Activated T-cell treated with anti-CD3 and anti-CD28 coated beads for 24 hours (primary cell): ENCODE measurements at regions not wholly inside any gene's neighbourhood (a gene's known extent, or its start where the extent isn't known, plus 50 kb on each side); places are given as distances from the start of the nearest gene placed in this dataset.

ENCODE experiments used
- DNase-seq: peaks from one replicate; pipeline ENCODE4 v3.0.0-alpha.2; 2020; ENCODE audit warnings: low read depth

DNA sequence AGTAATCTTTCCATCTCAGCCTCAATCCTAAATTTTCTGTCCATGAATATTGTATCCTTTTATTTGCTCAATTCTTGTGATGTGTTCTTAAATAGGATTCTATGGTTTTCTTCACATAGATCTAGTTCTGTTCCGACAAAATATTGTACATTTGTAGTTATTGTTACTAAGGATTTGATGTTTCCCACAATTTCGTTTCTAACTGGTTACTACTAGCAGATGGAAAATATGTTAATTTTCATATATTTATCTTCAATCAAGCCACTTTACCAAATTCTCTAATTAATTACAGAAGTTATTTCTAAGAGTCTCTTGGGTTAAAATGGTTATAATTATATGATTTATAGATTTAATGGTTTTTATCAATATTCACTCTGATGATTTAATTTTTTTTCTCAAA, 60.3 kb downstream of the SEC61B start:
- no peak for DNase-seq

GRCh38 chr9:99285965-99286364, 63.9 kb downstream of the SEC61B start:
- DNase-seq = no peak

- no peak for DNase-seq
These were observed 64.5 kb downstream of the SEC61B start for GRCh38 chr9:99286536-99286935.

- DNase-seq = no peak
These were observed 65.6 kb downstream of the SEC61B start for GRCh38 chr9:99287641-99288040.

DNA sequence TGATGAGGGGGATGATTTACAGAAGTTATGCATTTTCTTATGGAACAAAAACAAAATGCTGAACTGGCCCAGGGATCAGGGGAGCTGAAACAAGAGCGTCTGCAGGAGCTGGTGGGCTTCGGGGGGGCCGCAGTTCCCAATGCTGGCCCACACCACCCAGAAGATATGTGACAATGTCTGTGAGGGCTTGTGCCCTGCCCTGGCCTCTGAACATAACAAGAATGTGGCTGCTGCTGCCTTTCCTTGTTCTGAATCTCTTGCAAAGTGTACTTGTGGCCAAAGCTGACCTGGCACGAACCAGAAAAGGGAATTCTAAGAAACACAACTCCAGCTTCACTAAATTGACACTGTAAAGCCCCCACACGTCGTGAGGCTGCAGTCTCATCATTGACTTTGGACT, 66.7 kb downstream of the SEC61B start:
- DNase-seq = no peak

GRCh38 chr9:99294850-99295461, 72.9 kb downstream of the SEC61B start:
- no peak for DNase-seq

DNA sequence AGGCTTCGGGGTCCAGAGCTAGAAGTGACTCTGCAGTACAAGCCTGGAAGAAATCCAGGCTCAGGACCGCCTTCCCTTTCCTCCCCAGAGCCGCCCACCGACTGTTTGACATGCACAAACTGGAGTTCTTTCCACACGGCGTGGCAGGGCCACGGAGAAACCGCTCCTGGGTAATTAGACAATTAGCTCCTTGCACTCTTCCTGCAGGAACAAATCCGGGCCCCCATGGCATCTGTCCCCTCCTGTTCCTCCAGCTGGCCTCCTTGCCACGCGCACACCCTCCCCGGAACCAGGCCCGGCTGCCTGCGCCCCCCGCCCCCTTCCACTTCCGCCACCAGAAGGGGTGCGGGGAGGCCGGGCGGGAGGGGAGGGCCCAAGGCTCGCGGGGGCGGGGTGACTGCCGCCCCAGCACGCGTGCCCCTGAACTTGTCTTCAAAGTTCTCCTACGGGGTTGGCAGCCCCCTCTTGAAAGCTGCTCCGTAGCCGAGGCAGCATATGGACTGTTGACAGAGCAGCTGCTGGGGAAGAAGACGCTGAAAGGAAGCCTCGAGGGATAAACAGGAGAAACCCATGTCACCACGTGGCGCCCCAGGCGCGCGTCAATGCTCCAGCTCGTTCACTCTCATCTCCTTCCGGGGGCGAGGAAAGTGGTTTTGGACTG, 74.3 kb downstream of the SEC61B start:
- DNase-seq = no peak

DNA sequence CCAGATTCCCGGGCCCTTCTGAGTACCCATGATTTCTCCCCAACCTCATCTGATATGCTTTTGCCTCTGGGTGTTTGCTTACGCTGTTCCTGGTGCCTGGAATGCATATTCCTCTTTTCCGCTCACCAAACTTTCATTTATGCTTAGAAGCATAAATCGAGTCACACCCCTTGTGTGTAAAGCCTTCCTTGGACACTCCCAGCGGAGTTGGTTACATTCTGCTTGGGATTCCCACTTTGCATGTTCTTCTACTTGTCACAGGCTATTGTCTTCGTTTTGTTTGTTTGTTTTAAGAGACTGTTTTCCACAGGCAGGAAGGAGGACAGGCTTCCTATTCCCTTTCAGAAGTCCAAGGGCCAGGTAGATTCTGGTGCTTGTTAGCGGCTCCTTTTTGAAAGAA, 76.5 kb downstream of the SEC61B start:
- DNase-seq = no peak

DNA sequence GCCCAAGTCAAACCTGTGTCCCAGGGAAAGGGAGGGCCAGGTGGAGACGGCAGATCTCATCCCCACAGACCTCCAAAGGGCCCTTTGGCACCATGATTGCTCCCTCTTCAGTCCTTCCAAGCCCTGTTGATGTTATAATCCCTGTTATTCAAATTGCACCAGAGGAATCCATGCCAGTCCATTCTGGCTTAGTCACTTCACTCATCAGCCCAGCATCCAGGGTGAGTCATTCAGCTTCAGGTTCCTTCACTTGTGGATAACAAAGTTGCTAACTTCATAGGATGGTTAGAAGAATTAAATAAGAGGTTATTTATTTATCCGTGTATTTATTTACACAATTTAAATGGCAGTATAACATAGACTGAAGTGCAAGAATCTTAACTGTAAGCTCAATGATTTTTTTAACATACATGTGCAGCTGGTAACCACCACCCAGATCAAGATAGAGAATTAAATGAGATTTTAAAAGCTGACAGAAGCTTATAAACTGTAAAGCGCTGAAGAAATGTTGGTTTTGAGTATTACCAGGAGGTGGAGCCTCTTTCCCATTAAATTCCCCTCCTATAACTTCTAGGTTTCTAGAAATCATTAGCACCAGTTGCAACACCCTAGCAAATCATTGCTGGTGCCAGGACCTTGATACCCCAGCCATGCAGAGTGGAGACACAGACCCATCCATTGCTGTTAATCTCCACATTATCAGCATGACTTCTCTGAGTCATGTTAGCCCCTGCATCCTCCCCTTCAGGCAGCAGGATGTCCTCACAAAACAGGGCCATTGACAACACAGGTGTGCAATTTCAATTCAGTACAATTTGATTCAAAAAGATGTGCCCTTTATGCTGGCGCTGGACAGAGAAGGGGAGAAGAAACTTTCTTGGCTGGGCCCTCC, 77.4 kb downstream of the SEC61B start:
- no peak for DNase-seq

DNA sequence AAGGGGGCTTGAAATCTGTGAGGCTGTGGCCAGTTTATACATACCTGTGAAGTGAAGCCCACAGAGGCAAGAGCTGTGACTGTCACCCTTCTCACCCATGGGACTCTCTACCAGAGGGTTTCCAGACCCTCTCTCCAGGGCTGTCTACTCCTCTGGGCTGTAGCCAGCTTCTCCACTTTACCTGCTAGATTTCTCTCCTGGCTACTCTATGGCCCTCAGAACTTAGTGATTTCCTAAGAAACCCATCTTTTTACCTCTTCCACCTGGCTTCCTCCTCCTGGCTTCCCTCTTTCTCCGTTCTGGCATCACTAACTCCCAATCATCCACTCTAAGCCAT, 78.0 kb downstream of the SEC61B start:
- DNase-seq = no peak

DNA sequence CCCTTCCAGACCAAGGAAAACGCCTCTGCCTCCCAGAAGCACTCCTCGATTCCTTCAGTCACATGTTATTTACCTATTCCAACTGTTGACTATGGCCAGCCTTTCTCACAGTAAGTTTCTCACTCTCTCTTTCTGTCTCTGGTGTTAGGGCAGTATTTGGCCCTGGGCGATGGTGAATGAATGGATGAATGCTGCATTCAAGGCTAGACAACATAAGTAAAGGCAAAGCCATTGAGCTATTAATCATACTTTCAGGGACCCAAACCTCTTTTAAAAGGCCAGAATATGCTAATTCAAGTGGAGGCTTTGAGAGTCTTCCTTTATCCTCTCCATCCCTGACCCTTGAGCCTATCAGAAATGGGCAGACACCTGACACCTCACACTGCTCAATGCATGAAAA, 78.5 kb downstream of the SEC61B start:
- DNase-seq = no peak

- DNase-seq = no peak
These were observed 81.1 kb downstream of the SEC61B start for GRCh38 chr9:99303177-99303576.

- no peak for DNase-seq
These were observed 83.0 kb downstream of the SEC61B start for GRCh38 chr9:99305124-99305523.

GRCh38 chr9:99305820-99306811, 84.0 kb downstream of the SEC61B start:
- no peak for DNase-seq

DNA sequence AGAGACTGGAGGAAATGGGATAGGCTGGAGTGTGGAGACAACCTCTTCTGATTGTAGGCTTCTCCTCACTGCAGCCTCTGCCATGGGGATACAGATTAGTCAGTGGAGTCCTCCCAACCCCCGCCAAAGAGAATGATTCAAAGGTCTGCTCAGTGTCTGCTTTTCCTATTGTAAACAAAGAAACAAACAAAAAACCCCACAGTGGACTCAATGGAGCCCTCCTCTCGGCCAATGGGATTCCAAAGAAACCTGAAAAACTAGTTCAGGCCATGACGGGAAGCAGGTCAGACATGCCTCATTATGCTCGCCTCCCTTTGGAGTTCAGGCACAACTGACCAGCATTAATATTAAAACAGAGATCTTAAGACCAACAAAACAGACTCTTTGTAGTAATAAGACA, 85.8 kb downstream of the SEC61B start:
- no peak for DNase-seq

DNA sequence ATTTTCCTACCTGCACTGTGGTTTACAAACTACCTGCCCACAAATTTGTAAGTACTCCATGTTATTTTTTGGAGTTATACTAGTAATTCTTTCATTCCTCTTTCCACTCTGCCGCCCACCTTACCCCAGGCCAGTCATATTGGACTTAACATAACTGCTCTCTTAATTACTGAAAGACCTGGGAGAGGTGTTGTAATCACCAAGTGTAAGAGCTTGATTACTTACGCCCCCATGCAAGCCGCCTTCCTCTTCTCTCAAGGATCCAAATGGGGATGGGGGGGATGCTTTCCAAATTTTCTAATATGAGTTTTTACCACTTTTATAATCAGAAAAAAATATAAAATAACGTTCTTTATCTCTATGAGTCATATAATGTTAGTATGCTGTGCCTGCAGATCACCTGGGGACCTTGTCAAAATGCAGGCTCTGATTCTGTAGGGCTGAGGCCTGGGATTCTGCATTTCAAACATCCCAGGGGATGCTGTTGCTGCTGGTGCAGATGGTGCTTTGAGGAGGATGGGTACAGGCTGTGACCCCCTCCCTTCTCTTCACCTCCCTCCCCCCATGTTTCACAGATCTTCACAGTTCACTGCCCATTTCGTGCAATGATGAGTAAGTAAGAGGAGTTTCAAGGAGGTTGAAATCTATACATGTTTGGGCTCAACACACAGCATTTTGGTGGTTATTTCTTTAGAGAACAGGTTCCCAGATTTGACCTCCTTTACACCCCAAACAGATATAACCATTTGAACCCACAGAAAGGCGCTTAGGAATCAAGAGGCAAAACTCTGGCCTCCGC, 87.3 kb downstream of the SEC61B start:
- DNase-seq = no peak

GRCh38 chr9:99312736-99313135, 90.7 kb downstream of the SEC61B start:
- no peak for DNase-seq

DNA sequence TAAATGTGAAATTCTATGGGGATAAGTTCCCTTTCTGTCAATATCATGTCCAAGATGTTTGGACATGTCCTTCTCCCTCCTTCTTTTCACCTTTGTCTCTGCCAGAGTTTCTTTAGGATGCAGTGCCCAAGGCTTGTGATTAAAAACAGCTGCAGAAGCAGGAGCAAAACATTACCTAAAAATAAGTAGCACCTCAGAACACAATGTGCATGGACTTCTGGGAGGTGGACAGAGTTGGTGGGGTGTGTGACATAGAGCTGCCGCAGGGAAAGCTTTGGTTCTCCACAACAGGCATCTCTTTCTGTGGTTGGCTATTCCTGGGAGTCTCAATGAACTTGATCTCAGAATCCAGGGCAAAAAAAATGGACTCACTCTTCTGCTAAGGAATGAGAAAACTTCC, 97.0 kb downstream of the SEC61B start:
- DNase-seq = no peak

DNA sequence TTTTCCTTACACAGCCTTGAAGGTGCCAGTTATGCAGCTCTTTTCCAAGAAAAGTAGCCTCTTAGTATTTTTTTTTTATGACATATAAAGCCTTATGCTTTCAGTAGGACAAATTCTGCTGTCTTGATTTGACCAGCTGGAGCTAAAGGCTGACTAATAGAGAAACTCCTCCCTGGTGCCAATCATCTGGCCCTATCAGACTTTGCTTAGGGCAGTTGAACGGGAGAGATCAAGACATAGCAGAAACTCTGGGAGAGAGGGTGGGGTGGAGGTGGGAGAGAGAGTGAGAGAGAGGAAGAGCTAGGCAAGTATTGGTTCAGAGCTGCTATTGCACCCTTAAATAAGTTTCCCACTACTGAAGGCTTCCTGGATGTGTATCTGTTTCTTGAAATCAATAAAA, 100.2 kb downstream of the SEC61B start:
- DNase-seq = no peak

DNA sequence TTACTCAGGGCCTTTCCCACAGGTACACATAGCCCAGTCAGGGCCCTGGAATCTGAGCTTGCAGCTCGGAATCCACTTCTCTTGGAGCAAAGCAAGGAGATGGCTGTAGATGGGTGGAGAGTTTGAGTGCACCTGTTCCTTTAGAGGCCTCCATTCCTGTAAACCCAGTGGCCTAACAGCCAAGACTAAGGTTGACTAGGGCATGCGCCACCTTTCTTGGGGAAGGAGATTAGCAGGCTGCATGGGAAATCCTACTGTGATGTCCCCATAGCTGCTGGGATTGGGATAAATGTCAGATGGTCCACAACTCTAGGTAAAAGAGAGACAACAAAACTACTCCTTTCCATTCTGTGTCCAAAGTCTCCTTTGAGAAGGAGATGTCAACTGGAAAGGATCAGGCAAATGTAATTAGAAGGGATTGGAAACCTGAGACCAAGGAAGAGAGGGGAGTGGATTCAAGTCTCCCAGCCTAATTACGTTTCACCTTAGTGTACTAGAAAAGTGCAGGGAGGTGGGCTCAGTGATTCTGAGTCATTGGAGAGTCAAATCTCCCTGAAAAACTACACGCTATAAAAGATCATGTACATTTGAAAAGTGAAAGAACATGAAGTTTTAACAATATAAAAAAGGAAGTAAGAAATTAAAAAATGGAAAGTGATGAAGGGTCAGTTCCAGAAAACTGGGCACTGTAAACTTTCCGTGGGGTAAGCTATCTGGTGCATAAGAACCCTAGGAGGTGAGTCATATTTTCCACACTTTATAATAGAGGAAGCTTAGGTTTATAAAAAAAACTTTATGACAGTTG, 104.2 kb downstream of the SEC61B start:
- no peak for DNase-seq

- DNase-seq = no peak
These were observed 104.8 kb downstream of the SEC61B start for GRCh38 chr9:99326917-99327189.
